ENCODE measurements at regions not wholly inside any gene's neighbourhood (a gene's known extent, or its start where the extent isn't known, plus 50 kb on each side); places are given as distances from the start of the nearest gene placed in this dataset.

- TF ChIP-seq POLR2AphosphoS5 (IDR thresholded peaks at IDR 0.05; ENCODE audit: low read depth, low read length) (no peak), FOXP2 (optimal IDR thresholded peaks at IDR 0.05; ENCODE audit: borderline replicate concordance, extremely low read depth, extremely low read length, insufficient read depth) (no peak), REST (IDR thresholded peaks at IDR 0.05; ENCODE audit: insufficient read depth in 1 of 2, low read depth in 2 of 2, low read length in 2 of 2) (no peak), SIN3A (IDR thresholded peaks at IDR 0.05; ENCODE audit: borderline replicate concordance, insufficient read depth, low read length) (no peak)
Observed at GRCh38 chr20:20831794-20832193, 119.3 kb upstream of the RALGAPA2 start.
